ENCODE measurements at regions not wholly inside any gene's neighbourhood (a gene's known extent, or its start where the extent isn't known, plus 50 kb on each side); places are given as distances from the start of the nearest gene placed in this dataset.

DNA sequence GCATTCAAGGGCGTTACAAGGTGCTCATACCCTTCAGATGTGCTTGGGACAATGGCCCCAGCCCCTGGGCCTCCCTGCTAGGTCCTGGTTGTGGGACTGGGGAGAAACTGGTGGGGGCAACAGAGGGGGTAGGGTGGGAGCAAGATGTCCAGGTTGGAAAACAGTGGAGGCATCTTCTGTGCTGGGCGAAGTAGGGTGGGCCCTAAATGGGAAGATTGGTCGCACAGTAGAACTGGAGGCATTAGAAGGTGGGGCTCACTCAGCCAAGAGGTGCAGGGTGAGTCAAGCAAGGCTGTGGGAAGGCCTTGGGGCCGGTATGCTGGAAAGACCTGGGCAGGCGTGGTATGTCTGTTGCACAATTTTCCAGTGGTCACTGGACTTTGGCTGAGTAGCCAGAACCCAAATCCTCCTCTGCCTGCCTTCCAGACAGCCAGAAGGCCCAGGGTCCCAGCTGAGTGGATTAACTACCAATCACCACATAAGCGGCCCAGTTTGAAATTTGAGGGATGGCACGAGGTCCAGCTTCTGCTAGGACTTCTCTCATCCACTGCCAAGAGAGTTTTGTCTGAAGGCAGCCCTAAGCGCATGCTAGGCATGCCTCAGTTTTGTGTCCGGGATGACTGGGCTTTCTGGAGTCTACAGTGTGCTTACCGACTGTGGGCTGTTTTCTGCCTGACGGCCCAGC, 74.5 kb downstream of the LSM3 start:
- TF ChIP-seq, protein P1, sequence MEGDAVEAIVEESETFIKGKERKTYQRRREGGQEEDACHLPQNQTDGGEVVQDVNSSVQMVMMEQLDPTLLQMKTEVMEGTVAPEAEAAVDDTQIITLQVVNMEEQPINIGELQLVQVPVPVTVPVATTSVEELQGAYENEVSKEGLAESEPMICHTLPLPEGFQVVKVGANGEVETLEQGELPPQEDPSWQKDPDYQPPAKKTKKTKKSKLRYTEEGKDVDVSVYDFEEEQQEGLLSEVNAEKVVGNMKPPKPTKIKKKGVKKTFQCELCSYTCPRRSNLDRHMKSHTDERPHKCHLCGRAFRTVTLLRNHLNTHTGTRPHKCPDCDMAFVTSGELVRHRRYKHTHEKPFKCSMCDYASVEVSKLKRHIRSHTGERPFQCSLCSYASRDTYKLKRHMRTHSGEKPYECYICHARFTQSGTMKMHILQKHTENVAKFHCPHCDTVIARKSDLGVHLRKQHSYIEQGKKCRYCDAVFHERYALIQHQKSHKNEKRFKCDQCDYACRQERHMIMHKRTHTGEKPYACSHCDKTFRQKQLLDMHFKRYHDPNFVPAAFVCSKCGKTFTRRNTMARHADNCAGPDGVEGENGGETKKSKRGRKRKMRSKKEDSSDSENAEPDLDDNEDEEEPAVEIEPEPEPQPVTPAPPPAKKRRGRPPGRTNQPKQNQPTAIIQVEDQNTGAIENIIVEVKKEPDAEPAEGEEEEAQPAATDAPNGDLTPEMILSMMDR (IDR thresholded peaks at IDR 0.05; ENCODE audit: low read length): no peak
- no peak for TF ChIP-seq EZH2 (IDR thresholded peaks at IDR 0.05; ENCODE audit: borderline replicate concordance, low read length)
